Fibroblast of the aortic adventitia (primary cell): ENCODE measurements at regions not wholly inside any gene's neighbourhood (a gene's known extent, or its start where the extent isn't known, plus 50 kb on each side); places are given as distances from the start of the nearest gene placed in this dataset.

ENCODE experiments used
- DNase-seq: peaks from one replicate; pipeline ENCODE4 v3.0.0-alpha.2; 2010; ENCODE audit warnings: low read depth
- H3K4me3 ChIP-seq: 2 replicates; pipeline ENCODE4 v1.5.1; 2011; ENCODE audit warnings: low read depth, mild to moderate bottlenecking, control low read depth, low read length, moderate library complexity
- TF ChIP-seq, protein P1 (sequence below): IDR thresholded peaks from 2 replicates; pipeline ENCODE4 v1.5.1; 2011; ENCODE audit warnings: mild to moderate bottlenecking, low read length, control low read depth, inconsistent platforms; ENCODE audit not compliant: insufficient read depth

DNA sequence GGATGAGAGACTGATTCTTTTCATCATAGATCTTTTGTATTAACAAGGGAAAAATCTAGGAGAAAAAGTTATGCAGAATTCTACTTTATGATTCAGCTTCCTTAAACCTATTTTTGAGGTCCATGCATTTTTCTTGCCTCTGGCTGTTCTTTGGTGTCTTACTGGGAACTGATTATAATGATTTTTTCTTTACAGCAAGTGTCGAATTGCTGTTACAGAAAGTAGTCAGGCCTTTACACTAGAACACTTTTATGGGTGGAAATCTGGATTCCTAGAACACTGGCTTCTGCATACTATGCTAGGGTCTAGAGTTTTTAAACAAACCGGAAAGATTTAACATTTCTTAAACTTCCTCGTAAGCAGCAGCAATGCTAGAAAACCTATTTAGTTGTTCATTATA is 302.6 kb downstream of the NUP35 start:
- H3K4me3 ChIP-seq, result no peak overlapping the region
- TF ChIP-seq, protein P1, sequence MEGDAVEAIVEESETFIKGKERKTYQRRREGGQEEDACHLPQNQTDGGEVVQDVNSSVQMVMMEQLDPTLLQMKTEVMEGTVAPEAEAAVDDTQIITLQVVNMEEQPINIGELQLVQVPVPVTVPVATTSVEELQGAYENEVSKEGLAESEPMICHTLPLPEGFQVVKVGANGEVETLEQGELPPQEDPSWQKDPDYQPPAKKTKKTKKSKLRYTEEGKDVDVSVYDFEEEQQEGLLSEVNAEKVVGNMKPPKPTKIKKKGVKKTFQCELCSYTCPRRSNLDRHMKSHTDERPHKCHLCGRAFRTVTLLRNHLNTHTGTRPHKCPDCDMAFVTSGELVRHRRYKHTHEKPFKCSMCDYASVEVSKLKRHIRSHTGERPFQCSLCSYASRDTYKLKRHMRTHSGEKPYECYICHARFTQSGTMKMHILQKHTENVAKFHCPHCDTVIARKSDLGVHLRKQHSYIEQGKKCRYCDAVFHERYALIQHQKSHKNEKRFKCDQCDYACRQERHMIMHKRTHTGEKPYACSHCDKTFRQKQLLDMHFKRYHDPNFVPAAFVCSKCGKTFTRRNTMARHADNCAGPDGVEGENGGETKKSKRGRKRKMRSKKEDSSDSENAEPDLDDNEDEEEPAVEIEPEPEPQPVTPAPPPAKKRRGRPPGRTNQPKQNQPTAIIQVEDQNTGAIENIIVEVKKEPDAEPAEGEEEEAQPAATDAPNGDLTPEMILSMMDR, result no peak
- no peak for DNase-seq

DNA sequence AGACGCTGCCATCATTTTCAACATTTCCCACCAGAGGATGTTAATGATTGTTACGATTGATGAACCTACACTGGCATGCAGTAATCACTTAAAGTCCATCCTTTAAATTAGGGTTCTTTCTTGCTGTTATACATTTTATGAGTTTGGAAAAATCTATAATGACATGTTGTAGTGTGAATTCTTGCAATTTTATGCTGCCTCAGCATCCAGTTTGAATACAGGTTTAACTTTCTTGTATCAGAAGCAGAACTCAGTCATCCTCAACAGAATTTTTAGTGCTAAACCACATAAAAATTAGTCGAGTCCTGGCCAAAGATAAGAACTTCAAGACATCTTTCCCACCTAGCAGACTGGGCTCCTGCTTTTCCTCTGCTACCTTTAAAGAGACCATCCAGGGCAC is 303.3 kb downstream of the NUP35 start:
- TF ChIP-seq, protein P1, result no peak
- no peak for DNase-seq
- no peak overlapping the region for H3K4me3 ChIP-seq

DNA sequence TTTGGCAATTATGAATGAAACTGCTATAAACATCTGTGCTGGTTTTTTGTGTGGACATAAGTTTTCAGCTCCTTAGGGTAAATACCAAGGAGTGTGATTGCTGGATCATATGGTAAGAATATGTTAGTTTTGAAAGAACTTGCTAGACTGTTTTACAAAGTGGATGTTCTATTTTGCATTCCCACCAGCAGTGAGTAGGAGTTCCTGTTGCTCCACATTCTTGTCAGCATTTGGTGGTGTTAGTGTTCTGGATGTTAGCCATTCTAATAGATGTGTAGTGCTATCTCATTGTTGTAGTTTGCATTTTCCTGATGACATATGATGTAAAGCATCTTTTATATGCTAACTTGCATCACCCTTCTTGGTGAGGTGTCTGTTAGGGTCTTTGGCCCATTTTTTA is 304.6 kb downstream of the NUP35 start:
- TF ChIP-seq, protein P1, result no peak
- DNase-seq, result no peak
- H3K4me3 ChIP-seq, result no peak overlapping the region

DNA sequence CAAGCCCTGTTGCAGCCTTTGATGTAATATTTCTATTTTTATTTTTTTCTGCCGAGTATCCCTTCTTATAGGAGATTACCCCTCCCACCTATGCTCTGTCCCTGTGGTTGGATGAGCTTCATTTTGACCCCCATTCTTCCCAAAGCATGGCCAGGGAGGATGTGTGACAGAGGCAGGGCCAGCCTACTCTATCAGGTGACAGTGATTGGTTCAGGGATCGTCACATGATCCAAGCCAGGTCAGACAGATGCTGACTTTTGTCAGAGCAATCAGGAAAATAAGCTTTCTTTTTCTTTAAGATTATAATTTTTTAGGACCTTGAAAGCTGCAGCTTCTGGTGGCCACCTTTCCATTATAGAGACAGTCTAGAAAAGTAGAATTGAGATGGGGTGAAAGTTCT is 314.3 kb downstream of the NUP35 start:
- DNase-seq, result no peak
- TF ChIP-seq, protein P1, result no peak
- no peak overlapping the region for H3K4me3 ChIP-seq

GRCh38 chr2:183455056-183455455 is 330.8 kb downstream of the NUP35 start:
- DNase-seq, result no peak
- no peak overlapping the region for H3K4me3 ChIP-seq
- TF ChIP-seq, protein P1, result no peak

DNA sequence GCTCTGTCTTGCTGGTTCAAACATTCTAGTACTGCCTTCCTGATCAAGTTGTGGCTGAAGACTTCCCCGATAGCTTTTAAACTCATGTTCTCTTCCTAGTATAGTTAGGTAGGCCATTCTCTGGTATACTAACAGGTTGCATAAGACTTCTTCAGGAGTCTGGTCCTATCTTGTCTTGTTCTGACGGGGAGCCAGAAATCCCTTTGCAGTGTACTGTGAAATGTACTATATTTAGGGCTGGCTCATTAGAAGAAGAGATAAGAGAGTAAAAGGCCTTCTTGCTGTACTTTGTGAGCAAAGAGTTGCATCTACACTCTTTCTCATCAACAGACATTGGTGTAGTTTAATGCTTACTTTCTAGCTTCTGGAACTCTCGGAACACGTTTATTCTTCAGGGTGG is 331.9 kb downstream of the NUP35 start:
- TF ChIP-seq, protein P1, result no peak
- H3K4me3 ChIP-seq, result no peak overlapping the region
- no peak for DNase-seq

GRCh38 chr2:183458460-183458859 is 334.2 kb downstream of the NUP35 start:
- DNase-seq, result no peak
- TF ChIP-seq, protein P1, result no peak
- H3K4me3 ChIP-seq, result no peak overlapping the region
